MM.1S (cell line): ENCODE measurements at regions not wholly inside any gene's neighbourhood (a gene's known extent, or its start where the extent isn't known, plus 50 kb on each side); places are given as distances from the start of the nearest gene placed in this dataset.

Experiments
- DNase-seq: peaks from one replicate; pipeline ENCODE4 v3.0.0-alpha.2; 2015
- H2AFZ ChIP-seq: fragments of 300-600 bp; sonication (generic); 2 replicates; pipeline ENCODE4 v1.6.0; 2016; ENCODE audit warnings: antibody characterized with exemption, low read length
- H3F3A ChIP-seq: fragments of 300-600 bp; sonication (generic); 2 replicates; pipeline ENCODE4 v1.6.1; 2016; ENCODE audit warnings: mild to moderate bottlenecking, antibody characterized with exemption, low read length, moderate library complexity, mixed read lengths; ENCODE audit not compliant: insufficient read depth
- H3K27ac ChIP-seq: fragments of 300-600 bp; sonication (generic); 2 replicates; pipeline ENCODE4 v1.5.1; 2016; ENCODE audit warnings: mild to moderate bottlenecking, low read length
- H3K27me3 ChIP-seq: fragments of 300-600 bp; sonication (generic); replicated peaks from 2 replicates; pipeline ENCODE4 v1.6.0; 2016; ENCODE audit warnings: low read length; ENCODE audit not compliant: insufficient read depth
- H3K36me3 ChIP-seq: fragments of 300-600 bp; sonication (generic); replicated peaks from 2 replicates; pipeline ENCODE4 v1.6.1; 2016; ENCODE audit warnings: mild to moderate bottlenecking, low read length, mixed read lengths; ENCODE audit not compliant: insufficient read depth
- H3K4me1 ChIP-seq: fragments of 300-600 bp; sonication (generic); 2 replicates; pipeline ENCODE4 v1.6.1; 2016; ENCODE audit warnings: low read length, mixed read lengths
- H3K4me2 ChIP-seq: fragments of 300-600 bp; sonication (generic); 2 replicates; pipeline ENCODE4 v1.6.0; 2016; ENCODE audit warnings: low read depth, low read length
- H3K4me3 ChIP-seq: fragments of 300-600 bp; sonication (generic); 2 replicates; pipeline ENCODE4 v1.5.1; 2016; ENCODE audit warnings: low read length, mixed read lengths
- H3K79me2 ChIP-seq: fragments of 300-600 bp; sonication (generic); 2 replicates; pipeline ENCODE4 v1.6.1; 2016; ENCODE audit warnings: mixed run types, low read length, mixed read lengths
- H3K9ac ChIP-seq: fragments of 300-600 bp; sonication (generic); 2 replicates; pipeline ENCODE4 v1.6.1; 2016; ENCODE audit warnings: low read length, mixed read lengths
- H3K9me2 ChIP-seq: fragments of 300-600 bp; sonication (generic); replicated peaks from 2 replicates; pipeline ENCODE4 v1.6.1; 2016; ENCODE audit warnings: mild to moderate bottlenecking, low read length, mixed read lengths; ENCODE audit not compliant: insufficient read depth
- H3K9me3 ChIP-seq: fragments of 300-600 bp; sonication (generic); replicated peaks from 2 replicates; pipeline ENCODE4 v1.6.1; 2016; ENCODE audit warnings: mild to moderate bottlenecking, low read length, mixed read lengths; ENCODE audit not compliant: insufficient read depth
- H4K20me1 ChIP-seq: fragments of 300-600 bp; sonication (generic); 2 replicates; pipeline ENCODE4 v1.6.1; 2016; ENCODE audit warnings: mild to moderate bottlenecking, low read length, moderate library complexity, mixed read lengths; ENCODE audit not compliant: insufficient read depth
- EZH2 ChIP-seq: fragments of 300-600 bp; sonication (generic); optimal IDR thresholded peaks from 2 replicates; pipeline ENCODE3; 2017; ENCODE audit warnings: low read depth, mild to moderate bottlenecking, antibody characterized with exemption, low read length, mixed read lengths
- EZH2phosphoT487 ChIP-seq: fragments of 300-600 bp; sonication (generic); IDR thresholded peaks from 2 replicates; pipeline ENCODE4 v1.6.1; 2018; ENCODE audit warnings: antibody characterized with exemption, low read length
- TF ChIP-seq, protein P1 (sequence below): fragments of 300-600 bp; sonication (generic); IDR thresholded peaks from 2 replicates; pipeline ENCODE4 v1.5.1; 2016; ENCODE audit warnings: antibody characterized with exemption, low read length, mixed read lengths

DNA sequence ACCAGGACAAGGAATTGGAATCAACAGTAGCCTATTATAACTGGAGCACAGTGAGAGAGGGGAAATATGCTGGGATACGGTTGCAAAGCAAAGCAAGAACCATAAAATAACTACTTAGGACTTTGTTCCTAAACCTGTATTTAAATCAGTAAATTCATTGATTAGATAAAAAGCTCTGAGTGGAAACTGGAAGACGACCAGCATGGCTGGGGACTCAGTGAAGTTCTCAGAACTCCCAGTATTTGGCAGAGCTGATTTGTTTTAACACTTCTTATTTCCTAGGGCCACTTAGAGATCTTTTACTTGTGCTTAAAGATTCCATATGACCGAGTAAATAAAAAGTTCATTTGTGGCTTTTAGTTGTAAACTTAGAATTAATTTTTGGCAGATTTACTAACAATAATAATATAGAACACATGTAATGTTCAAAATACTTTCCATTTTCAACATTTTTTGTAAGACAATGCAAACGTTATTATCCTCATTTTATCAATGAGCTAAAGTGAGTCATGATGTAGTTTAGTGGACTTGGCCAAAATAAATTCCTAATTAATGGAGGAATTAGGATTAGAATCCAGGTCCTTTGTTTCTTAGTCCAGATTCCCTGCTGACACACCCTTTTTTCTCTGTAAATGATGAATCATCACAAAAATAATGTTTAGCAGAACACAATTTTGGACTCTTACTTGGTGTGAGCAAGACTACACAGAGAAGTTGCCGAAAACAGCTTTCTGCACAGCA is 392.9 kb downstream of the GJA1 start:
- H3K9ac ChIP-seq = no peak overlapping the region
- no peaks in the 10 kb centered on the region for H4K20me1 ChIP-seq
- no peak overlapping the region for H2AFZ ChIP-seq
- H3K9me3 ChIP-seq = no peaks in the 10 kb centered on the region
- no peaks in the 10 kb centered on the region for H3K9me2 ChIP-seq
- TF ChIP-seq, protein P1, sequence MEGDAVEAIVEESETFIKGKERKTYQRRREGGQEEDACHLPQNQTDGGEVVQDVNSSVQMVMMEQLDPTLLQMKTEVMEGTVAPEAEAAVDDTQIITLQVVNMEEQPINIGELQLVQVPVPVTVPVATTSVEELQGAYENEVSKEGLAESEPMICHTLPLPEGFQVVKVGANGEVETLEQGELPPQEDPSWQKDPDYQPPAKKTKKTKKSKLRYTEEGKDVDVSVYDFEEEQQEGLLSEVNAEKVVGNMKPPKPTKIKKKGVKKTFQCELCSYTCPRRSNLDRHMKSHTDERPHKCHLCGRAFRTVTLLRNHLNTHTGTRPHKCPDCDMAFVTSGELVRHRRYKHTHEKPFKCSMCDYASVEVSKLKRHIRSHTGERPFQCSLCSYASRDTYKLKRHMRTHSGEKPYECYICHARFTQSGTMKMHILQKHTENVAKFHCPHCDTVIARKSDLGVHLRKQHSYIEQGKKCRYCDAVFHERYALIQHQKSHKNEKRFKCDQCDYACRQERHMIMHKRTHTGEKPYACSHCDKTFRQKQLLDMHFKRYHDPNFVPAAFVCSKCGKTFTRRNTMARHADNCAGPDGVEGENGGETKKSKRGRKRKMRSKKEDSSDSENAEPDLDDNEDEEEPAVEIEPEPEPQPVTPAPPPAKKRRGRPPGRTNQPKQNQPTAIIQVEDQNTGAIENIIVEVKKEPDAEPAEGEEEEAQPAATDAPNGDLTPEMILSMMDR = no peak
- TF ChIP-seq EZH2 (no peak), EZH2phosphoT487 (no peak)
- no peak overlapping the region for H3K4me2 ChIP-seq
- no peaks in the 10 kb centered on the region for H3K27me3 ChIP-seq
- no peaks in the 10 kb centered on the region for H3K36me3 ChIP-seq
- no peak overlapping the region for H3K4me3 ChIP-seq
- H3K27ac ChIP-seq = no peak overlapping the region
- no peaks in the 10 kb centered on the region for H3F3A ChIP-seq
- H3K79me2 ChIP-seq = no peaks in the 10 kb centered on the region
- H3K4me1 ChIP-seq = no peaks in the 10 kb centered on the region
- DNase-seq = no peak

- no peaks in the 10 kb centered on the region for H3K79me2 ChIP-seq
- H3K36me3 ChIP-seq = no peaks in the 10 kb centered on the region
- H3K9me3 ChIP-seq = no peaks in the 10 kb centered on the region
- H4K20me1 ChIP-seq = no peaks in the 10 kb centered on the region
- H3K9ac ChIP-seq = no peak overlapping the region
- H3K27ac ChIP-seq = no peak overlapping the region
- no peak overlapping the region for H3K4me3 ChIP-seq
- no peak overlapping the region for H3K4me2 ChIP-seq
- TF ChIP-seq EZH2phosphoT487 (no peak), EZH2 (no peak)
- TF ChIP-seq, protein P1 = no peak
- no peaks in the 10 kb centered on the region for H3K4me1 ChIP-seq
- no peaks in the 10 kb centered on the region for H3K9me2 ChIP-seq
- no peak for DNase-seq
- H2AFZ ChIP-seq = no peak overlapping the region
- no peaks in the 10 kb centered on the region for H3K27me3 ChIP-seq
- H3F3A ChIP-seq = no peaks in the 10 kb centered on the region
Measured at GRCh38 chr6:121830736-121831135, 395.3 kb downstream of the GJA1 start.

- Histone ChIP-seq H3K36me3 (no peaks in the 10 kb centered on the region), H3K4me3 (no peak overlapping the region), H3K4me2 (no peak overlapping the region), H2AFZ (no peak overlapping the region), H3K4me1 (peaks cover 12% of the 10 kb centered on the region; the same call in 1 of the 2 replicates), H3K79me2 (no peaks in the 10 kb centered on the region), H3K27me3 (no peaks in the 10 kb centered on the region), H3K9me2 (no peaks in the 10 kb centered on the region), H3K27ac (no peak overlapping the region), H4K20me1 (no peaks in the 10 kb centered on the region), H3K9me3 (no peaks in the 10 kb centered on the region), H3F3A (no peaks in the 10 kb centered on the region), H3K9ac (no peak overlapping the region)
- DNase-seq = no peak
- TF ChIP-seq EZH2 (no peak), EZH2phosphoT487 (no peak)
- TF ChIP-seq, protein P1 = no peak
Measured at GRCh38 chr6:121835662-121836061, 400.2 kb downstream of the GJA1 start.
